LNCaP clone FGC (cell line): ENCODE measurements at regions not wholly inside any gene's neighbourhood (a gene's known extent, or its start where the extent isn't known, plus 50 kb on each side); places are given as distances from the start of the nearest gene placed in this dataset.

Experiments
- DNase-seq: peaks from one replicate; pipeline ENCODE4 v3.0.0-alpha.2; 2011; ENCODE audit warnings: low read depth
- H3K4me3 ChIP-seq: 2 replicates; pipeline ENCODE4 v1.5.1; 2011; ENCODE audit warnings: mild to moderate bottlenecking, low read depth, low read length, control low read depth
- TF ChIP-seq, protein P1 (sequence below): IDR thresholded peaks from 2 replicates; pipeline ENCODE4 v1.5.1; 2012; ENCODE audit warnings: mild to moderate bottlenecking; ENCODE audit not compliant: control insufficient read depth, insufficient read depth; ENCODE audit errors: extremely low read depth

GRCh38 chr3:178404961-178405360 lies 131.3 kb upstream of the KCNMB2 start:
- TF ChIP-seq, protein P1, sequence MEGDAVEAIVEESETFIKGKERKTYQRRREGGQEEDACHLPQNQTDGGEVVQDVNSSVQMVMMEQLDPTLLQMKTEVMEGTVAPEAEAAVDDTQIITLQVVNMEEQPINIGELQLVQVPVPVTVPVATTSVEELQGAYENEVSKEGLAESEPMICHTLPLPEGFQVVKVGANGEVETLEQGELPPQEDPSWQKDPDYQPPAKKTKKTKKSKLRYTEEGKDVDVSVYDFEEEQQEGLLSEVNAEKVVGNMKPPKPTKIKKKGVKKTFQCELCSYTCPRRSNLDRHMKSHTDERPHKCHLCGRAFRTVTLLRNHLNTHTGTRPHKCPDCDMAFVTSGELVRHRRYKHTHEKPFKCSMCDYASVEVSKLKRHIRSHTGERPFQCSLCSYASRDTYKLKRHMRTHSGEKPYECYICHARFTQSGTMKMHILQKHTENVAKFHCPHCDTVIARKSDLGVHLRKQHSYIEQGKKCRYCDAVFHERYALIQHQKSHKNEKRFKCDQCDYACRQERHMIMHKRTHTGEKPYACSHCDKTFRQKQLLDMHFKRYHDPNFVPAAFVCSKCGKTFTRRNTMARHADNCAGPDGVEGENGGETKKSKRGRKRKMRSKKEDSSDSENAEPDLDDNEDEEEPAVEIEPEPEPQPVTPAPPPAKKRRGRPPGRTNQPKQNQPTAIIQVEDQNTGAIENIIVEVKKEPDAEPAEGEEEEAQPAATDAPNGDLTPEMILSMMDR: no peak
- DNase-seq: no peak
- no peak overlapping the region for H3K4me3 ChIP-seq

DNA sequence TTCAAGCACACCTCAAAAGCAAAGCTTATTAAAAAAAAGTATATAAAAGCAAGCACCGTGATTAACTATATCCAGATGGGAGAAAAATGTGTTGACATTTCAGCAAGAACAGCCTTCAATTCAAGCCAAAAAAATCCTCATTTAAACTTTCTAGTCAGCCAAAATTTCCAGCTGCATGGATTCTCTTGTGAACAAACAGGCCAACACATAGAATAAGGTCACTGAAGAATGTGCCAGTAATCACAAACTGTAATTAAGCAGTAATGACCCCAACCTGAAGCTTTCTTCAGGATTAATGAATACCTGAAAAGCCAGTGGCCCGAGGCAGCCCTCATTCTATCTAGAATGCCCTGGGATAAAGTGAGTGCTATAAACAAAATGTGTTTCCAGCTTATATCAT lies 130.7 kb upstream of the KCNMB2 start:
- TF ChIP-seq, protein P1: no peak
- H3K4me3 ChIP-seq: no peak overlapping the region
- no peak for DNase-seq

GRCh38 chr3:178406206-178406605 lies 130.0 kb upstream of the KCNMB2 start:
- TF ChIP-seq, protein P1: no peak
- no peak overlapping the region for H3K4me3 ChIP-seq
- no peak for DNase-seq

- TF ChIP-seq, protein P1: no peak
- H3K4me3 ChIP-seq: no peak overlapping the region
- DNase-seq: no peak
These were observed 120.9 kb upstream of the KCNMB2 start for GRCh38 chr3:178415384-178415783.

- no peak for DNase-seq
- H3K4me3 ChIP-seq: no peak overlapping the region
- TF ChIP-seq, protein P1: no peak
These were observed 118.5 kb upstream of the KCNMB2 start for GRCh38 chr3:178417736-178418135.

- DNase-seq: no peak
- TF ChIP-seq, protein P1: no peak
- H3K4me3 ChIP-seq: no peak overlapping the region
These were observed 117.2 kb upstream of the KCNMB2 start for GRCh38 chr3:178419071-178419470.

GRCh38 chr3:178420033-178420432 lies 116.2 kb upstream of the KCNMB2 start:
- no peak for DNase-seq
- TF ChIP-seq, protein P1: no peak
- no peak overlapping the region for H3K4me3 ChIP-seq
